ENCODE measurements at regions not wholly inside any gene's neighbourhood (a gene's known extent, or its start where the extent isn't known, plus 50 kb on each side); places are given as distances from the start of the nearest gene placed in this dataset.

DNA sequence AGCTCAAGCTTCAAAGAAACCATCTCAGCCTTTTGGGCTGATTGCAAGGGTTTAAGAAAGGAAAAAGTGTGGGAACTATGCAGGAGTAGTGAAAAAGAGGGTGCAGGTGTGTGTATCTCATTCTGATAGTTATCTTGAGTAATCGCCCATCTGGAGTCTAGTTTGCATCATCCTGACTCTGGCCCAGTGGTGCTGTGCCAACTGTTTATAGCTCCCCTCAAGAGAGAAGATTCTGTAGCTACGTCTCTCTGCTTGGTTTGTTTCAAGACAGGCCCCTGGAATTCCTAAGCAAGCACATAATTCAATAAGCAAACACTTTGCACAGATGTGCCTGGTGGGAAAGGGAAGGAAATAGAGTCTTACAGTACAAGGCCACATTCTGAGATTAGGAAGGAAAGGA lies 144.4 kb downstream of the HAPSTR1 start:
- TF ChIP-seq, protein P1, sequence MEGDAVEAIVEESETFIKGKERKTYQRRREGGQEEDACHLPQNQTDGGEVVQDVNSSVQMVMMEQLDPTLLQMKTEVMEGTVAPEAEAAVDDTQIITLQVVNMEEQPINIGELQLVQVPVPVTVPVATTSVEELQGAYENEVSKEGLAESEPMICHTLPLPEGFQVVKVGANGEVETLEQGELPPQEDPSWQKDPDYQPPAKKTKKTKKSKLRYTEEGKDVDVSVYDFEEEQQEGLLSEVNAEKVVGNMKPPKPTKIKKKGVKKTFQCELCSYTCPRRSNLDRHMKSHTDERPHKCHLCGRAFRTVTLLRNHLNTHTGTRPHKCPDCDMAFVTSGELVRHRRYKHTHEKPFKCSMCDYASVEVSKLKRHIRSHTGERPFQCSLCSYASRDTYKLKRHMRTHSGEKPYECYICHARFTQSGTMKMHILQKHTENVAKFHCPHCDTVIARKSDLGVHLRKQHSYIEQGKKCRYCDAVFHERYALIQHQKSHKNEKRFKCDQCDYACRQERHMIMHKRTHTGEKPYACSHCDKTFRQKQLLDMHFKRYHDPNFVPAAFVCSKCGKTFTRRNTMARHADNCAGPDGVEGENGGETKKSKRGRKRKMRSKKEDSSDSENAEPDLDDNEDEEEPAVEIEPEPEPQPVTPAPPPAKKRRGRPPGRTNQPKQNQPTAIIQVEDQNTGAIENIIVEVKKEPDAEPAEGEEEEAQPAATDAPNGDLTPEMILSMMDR (conservative IDR thresholded peaks at IDR 0.05; ENCODE audit: low read depth), result no peak
- H3K27ac ChIP-seq, result no peak overlapping the region
- no peak for DNase-seq (ENCODE audit: low spot score)
- POLR2A ChIA-PET (ENCODE audit: low non-redundant PET), result no interaction called here
- CTCF ChIA-PET, result interaction anchor here (0.6 kb wide), 2 partner anchors 227 to 699 kb away, joined by 3 to 5 read pairs; no protein-coding TSS in a partner anchor

DNA sequence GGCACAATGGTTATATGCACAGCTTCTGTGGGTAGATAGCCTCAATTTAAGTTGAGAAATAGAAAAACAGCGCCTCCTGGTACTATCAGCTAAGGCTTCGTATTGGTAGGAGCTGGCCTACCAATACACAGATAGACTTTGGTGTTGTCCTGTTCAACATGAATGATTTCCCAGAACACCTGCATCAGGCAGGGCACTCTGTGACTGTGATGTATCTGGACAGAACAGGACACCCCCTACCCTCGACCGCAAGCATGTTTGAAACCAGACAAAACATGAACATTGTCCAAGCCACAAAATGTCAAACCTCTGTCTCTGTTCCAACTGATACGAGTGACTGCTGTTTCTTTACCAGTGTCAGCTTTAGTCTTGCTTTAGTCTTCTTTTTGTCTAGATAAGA lies 144.9 kb downstream of the HAPSTR1 start:
- no peak for DNase-seq (ENCODE audit: low spot score)
- TF ChIP-seq, protein P1 (conservative IDR thresholded peaks at IDR 0.05; ENCODE audit: low read depth), result no peak
- H3K27ac ChIP-seq, result no peak overlapping the region
- POLR2A ChIA-PET (ENCODE audit: low non-redundant PET), result no interaction called here
- CTCF ChIA-PET, result interaction anchor here (0.6 kb wide), 1 partner anchor 698 kb away, joined by 5 read pairs; no protein-coding TSS in a partner anchor

DNA sequence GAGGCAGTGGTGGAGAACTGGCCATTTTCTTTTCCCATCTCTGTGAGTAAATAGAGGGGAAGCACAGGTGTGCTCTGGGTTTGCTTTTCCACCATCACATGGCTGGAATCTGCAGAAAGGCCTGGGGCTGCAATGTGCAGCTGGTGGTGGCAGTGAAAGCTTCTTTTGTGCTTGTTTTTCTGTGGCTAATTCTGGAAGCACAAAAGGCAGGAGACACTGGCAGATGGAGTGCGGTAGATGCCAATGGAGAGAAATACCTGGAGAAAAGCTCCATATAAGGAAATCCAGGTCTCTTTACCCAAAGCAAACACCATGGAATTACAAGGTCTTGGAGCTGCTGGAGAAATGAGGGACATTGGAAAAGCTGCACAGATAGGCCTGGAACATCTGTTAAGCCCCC lies 146.9 kb downstream of the HAPSTR1 start:
- no peak for DNase-seq (ENCODE audit: low spot score)
- no peak overlapping the region for H3K27ac ChIP-seq
- CTCF ChIA-PET, result interaction anchor here (1.5 kb wide), 1 partner anchor 42 kb away, joined by 4 read pairs; no protein-coding TSS in a partner anchor
- POLR2A ChIA-PET (ENCODE audit: low non-redundant PET), result no interaction called here
- TF ChIP-seq, protein P1 (conservative IDR thresholded peaks at IDR 0.05; ENCODE audit: low read depth), result no peak

DNA sequence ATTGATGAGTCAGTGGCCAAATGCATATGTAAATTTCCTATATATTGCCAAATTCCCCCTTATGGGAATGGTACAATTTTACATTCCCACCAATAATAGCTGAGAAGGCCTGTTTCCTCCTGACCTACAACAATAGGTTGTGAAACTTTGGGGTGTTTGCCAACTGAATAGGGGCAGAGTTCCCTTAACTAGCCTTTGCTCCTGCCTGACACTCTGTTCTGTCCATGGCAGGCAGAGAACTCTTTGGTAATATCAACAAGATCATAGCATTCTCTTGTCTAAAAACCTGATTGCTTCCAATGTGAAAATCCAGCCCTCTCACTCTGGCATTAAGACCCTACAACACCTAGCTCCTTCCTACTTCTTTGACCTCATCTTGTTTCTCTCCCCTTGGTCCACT lies 149.7 kb downstream of the HAPSTR1 start:
- POLR2A ChIA-PET (ENCODE audit: low non-redundant PET), result no interaction called here
- DNase-seq (ENCODE audit: low spot score), result no peak
- no peak overlapping the region for H3K27ac ChIP-seq
- CTCF ChIA-PET, result no interaction called here
- TF ChIP-seq, protein P1 (conservative IDR thresholded peaks at IDR 0.05; ENCODE audit: low read depth), result no peak

DNA sequence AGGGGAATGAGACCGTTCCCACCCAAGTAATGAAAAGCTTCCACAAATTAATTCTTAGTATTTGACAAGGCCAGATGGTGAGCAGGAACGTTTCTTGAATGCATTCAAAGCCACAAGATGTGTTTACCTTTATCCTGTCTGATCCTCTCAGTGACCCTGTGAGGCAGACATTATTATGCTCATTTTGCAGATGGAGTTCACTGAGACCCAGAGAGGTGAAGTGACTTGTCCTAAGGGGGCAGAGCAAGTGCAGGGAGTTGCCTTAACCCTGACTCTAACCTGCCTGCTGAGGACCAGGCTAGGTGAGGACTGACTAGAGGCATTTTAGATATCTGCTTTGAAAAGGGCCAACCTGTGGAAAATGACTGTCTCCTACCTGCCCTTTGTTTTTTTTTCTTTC lies 156.7 kb downstream of the HAPSTR1 start:
- TF ChIP-seq, protein P1 (conservative IDR thresholded peaks at IDR 0.05; ENCODE audit: low read depth), result no peak
- H3K27ac ChIP-seq, result no peak overlapping the region
- ChIA-PET POLR2A (ENCODE audit: low non-redundant PET) (no interaction called here), CTCF (no interaction called here)
- DNase-seq (ENCODE audit: low spot score), result no peak

DNA sequence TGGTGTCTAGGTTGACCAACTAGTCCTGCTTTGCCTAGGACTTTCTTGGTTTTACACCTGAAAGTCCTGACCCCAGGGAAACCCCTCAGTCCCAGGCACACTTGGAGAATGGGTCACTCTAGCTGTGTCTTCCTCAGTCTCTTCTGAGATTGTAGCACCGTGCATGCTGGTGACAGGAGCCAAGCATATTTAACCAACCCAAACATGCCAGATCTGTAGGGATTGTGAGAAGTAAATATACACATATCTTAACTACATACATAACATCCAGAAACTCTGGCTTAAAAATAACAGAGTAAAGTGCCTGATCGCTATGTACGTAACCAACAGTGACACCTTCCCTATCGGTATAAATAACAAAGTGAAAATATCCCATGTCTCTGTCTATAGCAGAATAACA lies 158.1 kb downstream of the HAPSTR1 start:
- ChIA-PET POLR2A (ENCODE audit: low non-redundant PET) (no interaction called here), CTCF (no interaction called here)
- no peak overlapping the region for H3K27ac ChIP-seq
- TF ChIP-seq, protein P1 (conservative IDR thresholded peaks at IDR 0.05; ENCODE audit: low read depth), result no peak
- DNase-seq (ENCODE audit: low spot score), result no peak

DNA sequence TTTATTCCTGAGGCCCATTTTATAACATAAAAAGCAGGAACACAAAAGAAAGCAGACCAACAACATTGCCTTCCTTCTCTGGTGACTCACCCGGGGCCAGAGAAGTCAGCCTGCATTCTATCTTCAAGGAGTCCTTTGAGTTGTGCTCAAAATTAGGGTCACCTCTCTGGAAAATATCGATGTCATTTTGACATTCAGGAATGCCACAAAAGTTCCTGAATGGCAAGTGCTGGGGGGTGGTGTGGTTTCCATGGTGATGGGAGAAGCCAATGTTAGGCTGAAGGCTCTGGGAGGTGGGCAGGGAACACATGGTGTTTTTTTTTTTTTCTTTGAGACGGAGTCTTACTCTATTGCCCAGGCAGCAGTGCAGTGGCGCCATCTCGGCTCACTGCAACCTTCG lies 159.6 kb downstream of the HAPSTR1 start:
- ChIA-PET CTCF (no interaction called here), POLR2A (ENCODE audit: low non-redundant PET) (no interaction called here)
- no peak for DNase-seq (ENCODE audit: low spot score)
- TF ChIP-seq, protein P1 (conservative IDR thresholded peaks at IDR 0.05; ENCODE audit: low read depth), result no peak
- H3K27ac ChIP-seq, result no peak overlapping the region
